ENCODE measurements at regions not wholly inside any gene's neighbourhood (a gene's known extent, or its start where the extent isn't known, plus 50 kb on each side); places are given as distances from the start of the nearest gene placed in this dataset.

- DNase-seq (ENCODE audit: low spot score), result no peak
- in situ Hi-C loops (cut with MboI; ENCODE audit: low pct_unique_long_range_greater_than_20kb, low sequenced_read_pairs, unreplicated experiment), result no loop called here
- TF ChIP-seq CTCF (IDR thresholded peaks at IDR 0.05; ENCODE audit: extremely low read depth, insufficient read depth, missing control alignments), result no peak
These were observed 212.4 kb upstream of the CWC22 start for GRCh38 chr2:180219491-180219890.

GRCh38 chr2:180208841-180209240 is 201.7 kb upstream of the CWC22 start:
- no peak for TF ChIP-seq CTCF (IDR thresholded peaks at IDR 0.05; ENCODE audit: extremely low read depth, insufficient read depth, missing control alignments)
- DNase-seq (ENCODE audit: low spot score), result no peak
- in situ Hi-C loops (cut with MboI; ENCODE audit: low pct_unique_long_range_greater_than_20kb, low sequenced_read_pairs, unreplicated experiment), result no loop called here

DNA sequence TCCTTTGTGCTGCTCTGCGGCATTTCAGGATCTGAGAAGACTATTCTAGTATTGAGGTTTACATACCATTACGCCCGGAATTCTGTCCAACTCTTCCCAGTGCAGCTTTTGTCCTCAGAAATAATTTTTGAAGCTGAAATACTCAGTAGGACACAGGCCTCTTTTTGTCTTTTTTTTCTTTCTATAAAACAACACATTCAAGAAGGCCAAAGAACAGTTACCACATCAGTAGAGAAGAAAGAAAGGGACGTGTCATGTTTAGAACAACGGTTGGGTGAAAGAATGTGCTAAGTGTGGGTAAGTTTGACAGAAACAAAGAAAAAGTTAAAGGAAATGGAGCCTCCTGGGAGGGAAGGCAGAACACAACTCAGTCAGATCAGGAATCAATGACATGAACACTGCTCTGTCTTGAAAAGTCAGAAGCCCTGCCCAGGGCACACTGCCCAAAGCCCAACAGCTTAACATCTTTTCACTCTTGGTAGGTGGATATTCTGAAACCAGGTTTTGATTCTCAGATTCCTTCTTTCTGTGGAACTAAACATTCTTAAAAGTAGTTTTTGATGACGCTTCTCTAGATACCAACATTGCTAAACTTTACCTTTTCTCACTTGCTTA is 198.6 kb upstream of the CWC22 start:
- no peak for DNase-seq (ENCODE audit: low spot score)
- in situ Hi-C loops (cut with MboI; ENCODE audit: low pct_unique_long_range_greater_than_20kb, low sequenced_read_pairs, unreplicated experiment), result no loop called here
- TF ChIP-seq CTCF (IDR thresholded peaks at IDR 0.05; ENCODE audit: extremely low read depth, insufficient read depth, missing control alignments), result no peak

- no peak for TF ChIP-seq CTCF (IDR thresholded peaks at IDR 0.05; ENCODE audit: extremely low read depth, insufficient read depth, missing control alignments)
- no peak for DNase-seq (ENCODE audit: low spot score)
- in situ Hi-C loops (cut with MboI; ENCODE audit: low pct_unique_long_range_greater_than_20kb, low sequenced_read_pairs, unreplicated experiment), result no loop called here
These were observed 196.9 kb upstream of the CWC22 start for GRCh38 chr2:180203972-180204371.

DNA sequence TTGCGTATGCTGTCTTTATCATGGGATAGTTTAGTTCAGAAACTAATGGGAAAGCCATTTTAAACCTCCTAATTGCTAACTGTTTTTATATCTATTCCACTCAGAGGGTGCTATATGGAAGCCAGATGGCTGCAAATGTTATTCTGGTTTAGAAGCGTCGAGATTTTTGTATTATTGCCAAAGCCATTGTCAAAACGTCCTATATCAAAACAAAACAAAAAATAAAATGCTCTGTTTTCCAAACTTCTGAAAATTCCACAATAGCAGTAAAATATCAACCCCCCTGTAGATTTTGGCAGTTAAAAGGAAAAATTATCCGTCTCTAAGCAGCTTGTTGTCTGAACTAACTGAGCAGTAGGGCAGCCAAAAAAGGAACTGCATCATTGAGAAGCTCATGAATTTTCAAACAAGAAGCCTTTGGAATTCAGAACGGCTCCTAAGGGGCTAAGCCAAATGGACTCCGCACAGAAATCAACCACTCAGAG is 195.4 kb upstream of the CWC22 start:
- no peak for DNase-seq (ENCODE audit: low spot score)
- in situ Hi-C loops (cut with MboI; ENCODE audit: low pct_unique_long_range_greater_than_20kb, low sequenced_read_pairs, unreplicated experiment), result no loop called here
- TF ChIP-seq CTCF (IDR thresholded peaks at IDR 0.05; ENCODE audit: extremely low read depth, insufficient read depth, missing control alignments), result no peak

GRCh38 chr2:180196419-180196977 is 189.4 kb upstream of the CWC22 start:
- in situ Hi-C loops (cut with MboI; ENCODE audit: low pct_unique_long_range_greater_than_20kb, low sequenced_read_pairs, unreplicated experiment), result no loop called here
- TF ChIP-seq CTCF (IDR thresholded peaks at IDR 0.05; ENCODE audit: extremely low read depth, insufficient read depth, missing control alignments), result no peak
- DNase-seq (ENCODE audit: low spot score), result no peak
